HS-5 (cell line): ENCODE measurements at regions not wholly inside any gene's neighbourhood (a gene's known extent, or its start where the extent isn't known, plus 50 kb on each side); places are given as distances from the start of the nearest gene placed in this dataset.

Source experiments
- DNase-seq: peaks from one replicate; pipeline ENCODE4 v3.0.0-alpha.2; 2012; ENCODE audit warnings: low read depth

- DNase-seq: no peak
Measured at GRCh38 chr11:122319691-122320620, 203.9 kb upstream of the BLID start.

- no peak for DNase-seq
Measured at GRCh38 chr11:122319085-122319484, 203.1 kb upstream of the BLID start.

GRCh38 chr11:122317305-122317704, 201.3 kb upstream of the BLID start:
- no peak for DNase-seq

GRCh38 chr11:122313581-122313980, 197.6 kb upstream of the BLID start:
- DNase-seq: no peak

GRCh38 chr11:122311216-122311755, 195.3 kb upstream of the BLID start:
- DNase-seq: no peak

GRCh38 chr11:122310766-122311165, 194.8 kb upstream of the BLID start:
- DNase-seq: no peak

- peak; percentile 5 for DNase-seq
Measured at GRCh38 chr11:122309262-122309925, 193.4 kb upstream of the BLID start.

- DNase-seq: no peak
Measured at GRCh38 chr11:122308226-122308625, 192.2 kb upstream of the BLID start.

- DNase-seq: no peak
Measured at GRCh38 chr11:122307476-122308035, 191.5 kb upstream of the BLID start.

GRCh38 chr11:122306831-122307391, 190.9 kb upstream of the BLID start:
- no peak for DNase-seq

- no peak for DNase-seq
Measured at GRCh38 chr11:122305426-122306320, 189.7 kb upstream of the BLID start.

GRCh38 chr11:122304973-122305372, 189.0 kb upstream of the BLID start:
- DNase-seq: no peak

GRCh38 chr11:122304306-122304705, 188.3 kb upstream of the BLID start:
- DNase-seq: no peak

GRCh38 chr11:122294041-122294440, 178.0 kb upstream of the BLID start:
- DNase-seq: no peak

- DNase-seq: no peak
Measured at GRCh38 chr11:122293296-122294023, 177.4 kb upstream of the BLID start.

GRCh38 chr11:122287401-122287800, 171.4 kb upstream of the BLID start:
- DNase-seq: no peak

- DNase-seq: no peak
Measured at GRCh38 chr11:122285070-122285988, 169.3 kb upstream of the BLID start.

GRCh38 chr11:122280870-122281269, 164.9 kb upstream of the BLID start:
- DNase-seq: no peak

GRCh38 chr11:122279194-122279593, 163.2 kb upstream of the BLID start:
- DNase-seq: no peak

GRCh38 chr11:122277493-122277892, 161.5 kb upstream of the BLID start:
- no peak for DNase-seq
